Right lobe of liver (tissue), 4 donors: ENCODE measurements at regions not wholly inside any gene's neighbourhood (a gene's known extent, or its start where the extent isn't known, plus 50 kb on each side); places are given as distances from the start of the nearest gene placed in this dataset.

ENCODE experiments used
- CTCF ChIP-seq, 4 donors: fragments of 200-600 bp in 3 of 4; fragments of 450-650 bp in 1 of 4; IDR thresholded peaks; one replicate each; pipeline versions ENCODE4 v1.5.1 to v1.8.0; 2016 to 2022; ENCODE audit warnings: antibody characterized with exemption in 4 of 4, mild to moderate bottlenecking in 2 of 4
- POLR2A ChIP-seq: fragments of 450-650 bp; IDR thresholded peaks from one replicate; pipeline ENCODE4 v1.6.1; 2017; ENCODE audit warnings: antibody characterized with exemption, mild to moderate bottlenecking
- donor health status: DM: no; HTN: no; CAD: no.
- donor health status: DM: no; HTN: no; CAD: no.
- donor health status: DM: no; HTN: yes; CAD: no.

GRCh38 chr2:24418166-24418841 is 58.0 kb upstream of the ITSN2 start:
- TF ChIP-seq POLR2A (no peak), CTCF (IDR thresholded peaks at IDR 0.05) (no peak)
